Trophoblast cell (in vitro differentiated cells and primary cell): ENCODE measurements at regions not wholly inside any gene's neighbourhood (a gene's known extent, or its start where the extent isn't known, plus 50 kb on each side); places are given as distances from the start of the nearest gene placed in this dataset.
A peak's percentile ranks its signal among the peaks of the same experiment; 100 is the strongest.

Source experiments
- DNase-seq, 2 donors: peaks; one replicate each; pipeline ENCODE4 v3.0.0-alpha.2; 2016
- H2AFZ ChIP-seq: 2 replicates; pipeline ENCODE4 v1.6.1; 2013; ENCODE audit warnings: low read length, moderate library complexity, mild to moderate bottlenecking; ENCODE audit not compliant: insufficient read depth, poor library complexity
- H2AK5ac ChIP-seq: 2 replicates; pipeline ENCODE4 v1.6.1; 2013; ENCODE audit warnings: mild to moderate bottlenecking, low read length
- H2BK120ac ChIP-seq: 2 replicates; pipeline ENCODE4 v1.6.1; 2013; ENCODE audit warnings: low read length, mild to moderate bottlenecking, moderate library complexity; ENCODE audit not compliant: insufficient read depth, poor library complexity
- H2BK12ac ChIP-seq: 2 replicates; pipeline ENCODE4 v1.6.1; 2013; ENCODE audit warnings: mild to moderate bottlenecking, low read length, moderate library complexity
- H2BK5ac ChIP-seq: 2 replicates; pipeline ENCODE4 v1.6.1; 2013; ENCODE audit warnings: low read length, low read depth, moderate library complexity, mild to moderate bottlenecking; ENCODE audit not compliant: poor library complexity
- H3K14ac ChIP-seq: 2 replicates; pipeline ENCODE4 v1.6.1; 2013; ENCODE audit warnings: mild to moderate bottlenecking, low read length
- H3K18ac ChIP-seq: 2 replicates; pipeline ENCODE4 v1.6.1; 2013; ENCODE audit warnings: mild to moderate bottlenecking, low read length
- H3K23ac ChIP-seq: 2 replicates; pipeline ENCODE4 v1.6.1; 2013; ENCODE audit warnings: low read length
- H3K27ac ChIP-seq: 2 replicates; pipeline ENCODE4 v1.5.1; 2013; ENCODE audit warnings: low read depth, mild to moderate bottlenecking, inconsistent platforms, low read length, moderate library complexity
- H3K27me3 ChIP-seq: 2 replicates; pipeline ENCODE4 v1.6.1; 2013; ENCODE audit warnings: inconsistent platforms, mild to moderate bottlenecking, low read length, moderate library complexity; ENCODE audit not compliant: insufficient read depth
- H3K36me3 ChIP-seq, 2 experiments: 1 replicate in 1 of 2; 2 replicates in 1 of 2; pipeline ENCODE4 v1.6.1; 2013; ENCODE audit warnings: low read length in 2 of 2, mild to moderate bottlenecking in 2 of 2, moderate library complexity in 1 of 2; ENCODE audit not compliant: insufficient read depth in 2 of 2, control insufficient read depth in 1 of 2
- H3K4ac ChIP-seq: 2 replicates; pipeline ENCODE4 v1.6.1; 2013; ENCODE audit warnings: low read depth, mild to moderate bottlenecking, low read length, moderate library complexity
- H3K4me1 ChIP-seq, 2 experiments: 1 replicate in 1 of 2; 2 replicates in 1 of 2; pipeline ENCODE4 v1.6.1; 2013; ENCODE audit warnings: low read length in 2 of 2, mild to moderate bottlenecking in 2 of 2, moderate library complexity in 1 of 2; ENCODE audit not compliant: insufficient read depth in 2 of 2, control insufficient read depth in 1 of 2
- H3K4me2 ChIP-seq: 2 replicates; pipeline ENCODE4 v1.6.1; 2013; ENCODE audit warnings: inconsistent platforms, mild to moderate bottlenecking, low read length, moderate library complexity
- H3K4me3 ChIP-seq: 2 replicates; pipeline ENCODE4 v1.5.1; 2013; ENCODE audit warnings: mild to moderate bottlenecking, low read depth, low read length, inconsistent platforms
- H3K79me1 ChIP-seq: one replicate; pipeline ENCODE4 v1.6.1; 2013; ENCODE audit warnings: low read length
- H3K79me2 ChIP-seq: 2 replicates; pipeline ENCODE4 v1.6.1; 2013; ENCODE audit warnings: low read length, mild to moderate bottlenecking; ENCODE audit not compliant: control insufficient read depth, insufficient read depth, poor library complexity
- H3K9ac ChIP-seq: 2 replicates; pipeline ENCODE4 v1.6.1; 2013; ENCODE audit warnings: mild to moderate bottlenecking, low read length
- H3K9me3 ChIP-seq: 2 replicates; pipeline ENCODE4 v1.6.1; 2013; ENCODE audit warnings: low read depth, mild to moderate bottlenecking, control low read depth, inconsistent platforms, low read length; ENCODE audit not compliant: insufficient read depth
- H4K12ac ChIP-seq: 2 replicates; pipeline ENCODE4 v1.6.1; 2013; ENCODE audit warnings: low read depth, mild to moderate bottlenecking, low read length, moderate library complexity
- H4K8ac ChIP-seq: 2 replicates; pipeline ENCODE4 v1.6.1; 2013; ENCODE audit warnings: low read depth, mild to moderate bottlenecking, low read length, moderate library complexity
- H4K91ac ChIP-seq: one replicate; pipeline ENCODE4 v1.6.1; 2013; ENCODE audit warnings: low read depth, mild to moderate bottlenecking, low read length, moderate library complexity
- WGBS: extraction: QIAGEN DNeasy Blood & Tissue Kit; methylation state at CpG from one replicate; pipeline ENCODE4 v1.1.7; 2013; ENCODE audit warnings: missing lambda C conversion rate; ENCODE audit not compliant: insufficient read length, insufficient coverage; ENCODE audit errors: extremely low coverage; 5-methylcytosine and 5-hydroxymethylcytosine counted together

DNA sequence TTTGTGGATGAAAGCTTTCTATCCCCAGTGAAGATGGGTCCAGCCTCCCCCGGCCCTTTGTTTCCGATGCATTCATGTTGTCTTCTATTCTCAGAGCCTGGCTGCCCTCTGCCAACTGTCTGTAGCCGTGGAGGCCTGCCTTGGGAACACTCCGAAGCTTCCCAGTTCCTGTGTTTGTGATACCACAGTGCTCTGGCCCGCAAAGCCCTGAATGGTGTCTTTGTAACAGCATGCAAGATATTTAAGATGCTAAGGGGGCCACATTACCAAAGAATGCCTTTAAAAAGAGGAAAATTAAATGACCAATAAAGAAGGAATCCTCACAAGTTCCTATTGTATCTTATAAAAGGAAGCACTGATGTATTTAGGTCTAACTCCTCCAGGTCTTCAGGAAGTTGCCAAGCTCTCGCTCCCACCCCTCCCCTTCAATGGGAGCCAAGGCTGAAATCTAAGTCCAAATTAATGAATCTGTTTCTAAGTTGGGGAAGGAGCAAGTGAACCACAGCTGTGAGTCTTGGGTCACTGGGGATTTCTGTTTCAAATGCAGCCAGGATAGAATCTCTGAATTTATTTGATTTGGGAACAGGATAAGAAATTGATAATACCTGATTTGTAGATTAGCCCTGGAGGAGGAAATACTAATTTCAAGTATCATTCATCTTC, 596.1 kb downstream of the QKI start:
- Histone ChIP-seq H3K4me2 (no peak overlapping the region), H3K9me3 (peaks cover 3% of the 10 kb centered on the region), H3K36me3 (no peaks in the 10 kb centered on the region), H3K18ac (no peak overlapping the region), H3K27me3 (no peaks in the 10 kb centered on the region), H3K9ac (no peak overlapping the region), H4K91ac (peak overlapping the region; percentile 36), H3K4me3 (no peak overlapping the region), H3K14ac (no peak overlapping the region), H3K79me1 (peaks cover 14% of the 10 kb centered on the region), H2AK5ac (no peak overlapping the region), H2BK12ac (peak overlapping the region; percentile 81), H3K4me1 (peaks cover 8 to 21% of the 10 kb centered on the region in 2 experiments), H3K79me2 (no peaks in the 10 kb centered on the region), H4K8ac (no peak overlapping the region), H2AFZ (no peak overlapping the region), H2BK120ac (peak overlapping the region; percentile 68), H3K4ac (no peak overlapping the region), H3K27ac (peak overlapping the region; percentile 76), H3K23ac (no peak overlapping the region), H2BK5ac (peak overlapping the region; percentile 26), H4K12ac (no peak overlapping the region)
- no peak for DNase-seq
- no CpG with 5 or more reads among the region's 6 CpGs for WGBS

- Histone ChIP-seq H3K4me1 (peaks cover 13 to 26% of the 10 kb centered on the region in 2 experiments), H2AK5ac (no peak overlapping the region), H3K27ac (no peak overlapping the region), H4K91ac (no peak overlapping the region), H3K36me3 (no peaks in the 10 kb centered on the region), H2BK5ac (no peak overlapping the region), H3K9me3 (peaks cover 3% of the 10 kb centered on the region), H3K9ac (no peak overlapping the region), H3K4me3 (no peak overlapping the region), H3K79me2 (no peaks in the 10 kb centered on the region), H3K4me2 (no peak overlapping the region), H3K23ac (no peak overlapping the region), H2AFZ (no peak overlapping the region), H2BK120ac (no peak overlapping the region), H3K18ac (no peak overlapping the region), H2BK12ac (no peak overlapping the region), H4K12ac (no peak overlapping the region), H3K14ac (no peak overlapping the region), H3K27me3 (no peaks in the 10 kb centered on the region), H3K4ac (no peak overlapping the region), H3K79me1 (peaks cover 14% of the 10 kb centered on the region), H4K8ac (no peak overlapping the region)
- WGBS = no CpG with 5 or more reads among the region's 4 CpGs
- peak; percentile 23 to 82 for DNase-seq
Observed at GRCh38 chr6:164008902-164009301, 594.4 kb downstream of the QKI start.

DNA sequence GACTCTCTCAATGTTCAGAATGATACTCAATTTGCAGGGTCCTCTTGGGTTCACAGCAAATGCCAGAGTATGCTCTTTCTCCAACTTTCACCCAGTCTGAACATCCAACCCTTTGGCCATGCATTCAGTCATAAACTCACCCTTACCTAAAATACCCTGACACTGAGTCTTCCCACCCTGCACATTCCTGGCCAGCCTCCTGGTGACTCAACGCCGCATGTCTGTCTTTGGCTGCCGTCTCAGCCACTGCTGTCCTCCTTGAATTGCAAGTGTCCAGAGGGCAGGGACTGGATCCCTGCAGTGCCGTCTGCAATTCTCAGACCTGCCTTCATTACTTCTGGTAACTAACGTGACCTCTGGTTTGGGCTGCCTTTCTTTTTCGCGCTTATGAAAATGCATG, 593.4 kb downstream of the QKI start:
- Histone ChIP-seq H3K36me3 (no peaks in the 10 kb centered on the region), H3K9ac (no peak overlapping the region), H3K79me1 (peaks cover 14% of the 10 kb centered on the region), H3K27me3 (no peaks in the 10 kb centered on the region), H4K12ac (no peak overlapping the region), H3K79me2 (no peaks in the 10 kb centered on the region), H4K91ac (no peak overlapping the region), H2BK12ac (no peak overlapping the region), H3K14ac (no peak overlapping the region), H2BK120ac (no peak overlapping the region), H3K23ac (no peak overlapping the region), H3K4me3 (no peak overlapping the region), H2AFZ (no peak overlapping the region), H2BK5ac (no peak overlapping the region), H2AK5ac (no peak overlapping the region), H3K9me3 (peaks cover 3% of the 10 kb centered on the region), H3K4ac (no peak overlapping the region), H3K18ac (no peak overlapping the region), H3K27ac (no peak overlapping the region), H3K4me2 (no peak overlapping the region), H4K8ac (no peak overlapping the region), H3K4me1 (peaks cover 13 to 26% of the 10 kb centered on the region in 2 experiments)
- WGBS = no CpG with 5 or more reads among the region's 7 CpGs
- peak; percentile 82 to 86 for DNase-seq

- H4K8ac ChIP-seq = peak overlapping the region; percentile 19
- peak overlapping the region; percentile 46 for H2BK12ac ChIP-seq
- no peak overlapping the region for H3K18ac ChIP-seq
- H3K4ac ChIP-seq = no peak overlapping the region
- H2AK5ac ChIP-seq = no peak overlapping the region
- peaks cover 13 to 26% of the 10 kb centered on the region in 2 experiments for H3K4me1 ChIP-seq
- no peak overlapping the region for H3K23ac ChIP-seq
- peak overlapping the region; percentile 84 for H3K27ac ChIP-seq
- H3K4me2 ChIP-seq = peak overlapping the region; percentile 27
- no peak overlapping the region for H3K4me3 ChIP-seq
- no peaks in the 10 kb centered on the region for H3K27me3 ChIP-seq
- no peak overlapping the region for H4K12ac ChIP-seq
- peak; percentile 85 to 91 for DNase-seq
- H3K9ac ChIP-seq = no peak overlapping the region
- H3K79me2 ChIP-seq = no peaks in the 10 kb centered on the region
- H3K36me3 ChIP-seq = no peaks in the 10 kb centered on the region
- H2BK5ac ChIP-seq = peak overlapping the region; percentile 79
- WGBS = no CpG with 5 or more reads among the region's 6 CpGs
- peak overlapping the region; percentile 71 for H2BK120ac ChIP-seq
- no peak overlapping the region for H3K14ac ChIP-seq
- peak overlapping the region; percentile 74 for H4K91ac ChIP-seq
- H3K79me1 ChIP-seq = peaks cover 14% of the 10 kb centered on the region
- peaks cover 3% of the 10 kb centered on the region for H3K9me3 ChIP-seq
- no peak overlapping the region for H2AFZ ChIP-seq
Observed at GRCh38 chr6:164006459-164006858, 591.9 kb downstream of the QKI start.
